Activated naive CD8-positive, alpha-beta T cell treated with anti-CD3 and anti-CD28 coated beads, Interleukin-2, amount 50 U/mL, for 24 hours (primary cell): ENCODE measurements at regions not wholly inside any gene's neighbourhood (a gene's known extent, or its start where the extent isn't known, plus 50 kb on each side); places are given as distances from the start of the nearest gene placed in this dataset.
"Not testable (repeated sequence)": the region's sequence is repeated elsewhere in the genome, so short reads cannot be mapped to it uniquely, and the experiment has no call there.

Experiments
- ATAC-seq: fragments of 150-1000 bp; cut with Tn5 transposase; one replicate; pipeline ENCODE4 v1.10.0; 2021
- DNase-seq: peaks from one replicate; pipeline ENCODE4 v3.0.0; 2021
- H3K27ac Mint-ChIP-seq: one replicate; pipeline ENCODE4 v1.8.0; 2021; ENCODE audit warnings: mild to moderate bottlenecking, mixed read lengths
- H3K27me3 Mint-ChIP-seq: one replicate; pipeline ENCODE4 v1.8.0; 2021; ENCODE audit warnings: mixed read lengths
- H3K36me3 Mint-ChIP-seq: one replicate; pipeline ENCODE4 v1.8.0; 2021; ENCODE audit warnings: low read depth, mixed read lengths
- H3K4me1 Mint-ChIP-seq: one replicate; pipeline ENCODE4 v1.8.0; 2021; ENCODE audit warnings: mixed read lengths
- H3K4me3 Mint-ChIP-seq: one replicate; pipeline ENCODE4 v1.8.0; 2021; ENCODE audit warnings: mild to moderate bottlenecking, moderate library complexity, mixed read lengths
- H3K9me3 Mint-ChIP-seq: one replicate; pipeline ENCODE4 v1.8.0; 2021; ENCODE audit warnings: mixed read lengths

- H3K27me3 Mint-ChIP-seq: no peaks in the 10 kb centered on the region
- DNase-seq (no peak), ATAC-seq (no peak)
- H3K27ac Mint-ChIP-seq: no peak overlapping the region
- no peaks in the 10 kb centered on the region for H3K36me3 Mint-ChIP-seq
- H3K9me3 Mint-ChIP-seq: peaks cover 11% of the 10 kb centered on the region
- H3K4me3 Mint-ChIP-seq: no peak overlapping the region
- H3K4me1 Mint-ChIP-seq: no peaks in the 10 kb centered on the region
These were observed 622.5 kb upstream of the GHITM start for GRCh38 chr10:83516788-83517187.

- Mint-ChIP-seq H3K9me3 (peaks cover 11% of the 10 kb centered on the region), H3K4me3 (no peak overlapping the region), H3K4me1 (no peaks in the 10 kb centered on the region), H3K27me3 (no peaks in the 10 kb centered on the region), H3K36me3 (no peaks in the 10 kb centered on the region), H3K27ac (no peak overlapping the region)
- DNase-seq: no peak
- ATAC-seq: no peak
These were observed 621.9 kb upstream of the GHITM start for GRCh38 chr10:83517456-83517855.

- no peak overlapping the region for H3K4me3 Mint-ChIP-seq
- H3K27ac Mint-ChIP-seq: no peak overlapping the region
- peaks cover 11% of the 10 kb centered on the region for H3K9me3 Mint-ChIP-seq
- no peaks in the 10 kb centered on the region for H3K27me3 Mint-ChIP-seq
- ATAC-seq (no peak), DNase-seq (no peak)
- no peaks in the 10 kb centered on the region for H3K4me1 Mint-ChIP-seq
- H3K36me3 Mint-ChIP-seq: no peaks in the 10 kb centered on the region
These were observed 620.5 kb upstream of the GHITM start for GRCh38 chr10:83518779-83519178.

GRCh38 chr10:83520386-83520785 lies 618.9 kb upstream of the GHITM start:
- H3K4me3 Mint-ChIP-seq, H3K27ac Mint-ChIP-seq, H3K36me3 Mint-ChIP-seq, ATAC-seq, H3K27me3 Mint-ChIP-seq, H3K4me1 Mint-ChIP-seq, DNase-seq: not testable (repeated sequence)
- peaks cover 10% of the 10 kb centered on the region for H3K9me3 Mint-ChIP-seq

- no peaks in the 10 kb centered on the region for H3K4me1 Mint-ChIP-seq
- no peak for ATAC-seq
- H3K36me3 Mint-ChIP-seq: no peaks in the 10 kb centered on the region
- no peak overlapping the region for H3K4me3 Mint-ChIP-seq
- H3K27ac Mint-ChIP-seq: no peak overlapping the region
- H3K9me3 Mint-ChIP-seq: peaks cover 8% of the 10 kb centered on the region
- no peaks in the 10 kb centered on the region for H3K27me3 Mint-ChIP-seq
- no peak for DNase-seq
These were observed 616.9 kb upstream of the GHITM start for GRCh38 chr10:83522456-83522855.

GRCh38 chr10:83522881-83523386 lies 616.4 kb upstream of the GHITM start:
- H3K4me1 Mint-ChIP-seq: no peaks in the 10 kb centered on the region
- ATAC-seq (no peak), DNase-seq (no peak)
- H3K27me3 Mint-ChIP-seq: no peaks in the 10 kb centered on the region
- H3K36me3 Mint-ChIP-seq: no peaks in the 10 kb centered on the region
- H3K4me3 Mint-ChIP-seq: no peak overlapping the region
- H3K9me3 Mint-ChIP-seq: peaks cover 13% of the 10 kb centered on the region
- no peak overlapping the region for H3K27ac Mint-ChIP-seq

GRCh38 chr10:83527934-83528333 lies 611.4 kb upstream of the GHITM start:
- Mint-ChIP-seq H3K4me3 (no peak overlapping the region), H3K36me3 (no peaks in the 10 kb centered on the region), H3K27ac (no peak overlapping the region), H3K4me1 (no peaks in the 10 kb centered on the region), H3K9me3 (peaks cover 26% of the 10 kb centered on the region), H3K27me3 (no peaks in the 10 kb centered on the region)
- DNase-seq (no peak), ATAC-seq (no peak)

GRCh38 chr10:83533290-83533689 lies 606.0 kb upstream of the GHITM start:
- H3K4me3 Mint-ChIP-seq: no peak overlapping the region
- no peak overlapping the region for H3K27ac Mint-ChIP-seq
- H3K36me3 Mint-ChIP-seq: no peaks in the 10 kb centered on the region
- H3K4me1 Mint-ChIP-seq: no peaks in the 10 kb centered on the region
- DNase-seq: no peak
- peaks cover 14% of the 10 kb centered on the region for H3K9me3 Mint-ChIP-seq
- H3K27me3 Mint-ChIP-seq: no peaks in the 10 kb centered on the region
- ATAC-seq: no peak

- DNase-seq (no peak), ATAC-seq (no peak)
- Mint-ChIP-seq H3K4me1 (no peaks in the 10 kb centered on the region), H3K9me3 (peaks cover 4% of the 10 kb centered on the region), H3K36me3 (no peaks in the 10 kb centered on the region), H3K4me3 (no peak overlapping the region), H3K27me3 (no peaks in the 10 kb centered on the region), H3K27ac (no peak overlapping the region)
These were observed 602.9 kb upstream of the GHITM start for GRCh38 chr10:83536426-83536825.

GRCh38 chr10:83538047-83538446 lies 601.3 kb upstream of the GHITM start:
- Mint-ChIP-seq H3K4me3 (no peak overlapping the region), H3K9me3 (peaks cover 4% of the 10 kb centered on the region), H3K27me3 (no peaks in the 10 kb centered on the region), H3K27ac (no peak overlapping the region), H3K36me3 (no peaks in the 10 kb centered on the region), H3K4me1 (no peaks in the 10 kb centered on the region)
- ATAC-seq (no peak), DNase-seq (no peak)

- H3K36me3 Mint-ChIP-seq: no peaks in the 10 kb centered on the region
- H3K4me3 Mint-ChIP-seq: no peak overlapping the region
- H3K27ac Mint-ChIP-seq: no peak overlapping the region
- H3K4me1 Mint-ChIP-seq: no peaks in the 10 kb centered on the region
- ATAC-seq (no peak), DNase-seq (no peak)
- peaks cover 4% of the 10 kb centered on the region for H3K9me3 Mint-ChIP-seq
- no peaks in the 10 kb centered on the region for H3K27me3 Mint-ChIP-seq
These were observed 599.6 kb upstream of the GHITM start for GRCh38 chr10:83539528-83540308.

GRCh38 chr10:83541046-83541445 lies 598.3 kb upstream of the GHITM start:
- no peak for DNase-seq
- H3K36me3 Mint-ChIP-seq: no peaks in the 10 kb centered on the region
- no peaks in the 10 kb centered on the region for H3K4me1 Mint-ChIP-seq
- H3K27ac Mint-ChIP-seq: no peak overlapping the region
- peaks cover 4% of the 10 kb centered on the region for H3K9me3 Mint-ChIP-seq
- ATAC-seq: no peak
- no peak overlapping the region for H3K4me3 Mint-ChIP-seq
- no peaks in the 10 kb centered on the region for H3K27me3 Mint-ChIP-seq

GRCh38 chr10:83542774-83543411 lies 596.4 kb upstream of the GHITM start:
- Mint-ChIP-seq H3K4me3 (no peak overlapping the region), H3K27ac (no peak overlapping the region), H3K4me1 (no peaks in the 10 kb centered on the region), H3K9me3 (no peaks in the 10 kb centered on the region), H3K27me3 (no peaks in the 10 kb centered on the region), H3K36me3 (no peaks in the 10 kb centered on the region)
- DNase-seq (no peak), ATAC-seq (no peak)

GRCh38 chr10:83543691-83544462 lies 595.4 kb upstream of the GHITM start:
- no peaks in the 10 kb centered on the region for H3K9me3 Mint-ChIP-seq
- H3K36me3 Mint-ChIP-seq: no peaks in the 10 kb centered on the region
- DNase-seq: no peak
- no peak overlapping the region for H3K4me3 Mint-ChIP-seq
- no peaks in the 10 kb centered on the region for H3K4me1 Mint-ChIP-seq
- H3K27me3 Mint-ChIP-seq: no peaks in the 10 kb centered on the region
- no peak for ATAC-seq
- H3K27ac Mint-ChIP-seq: no peak overlapping the region

- Mint-ChIP-seq H3K27me3 (no peaks in the 10 kb centered on the region), H3K4me3 (no peak overlapping the region), H3K27ac (no peak overlapping the region), H3K9me3 (no peaks in the 10 kb centered on the region), H3K4me1 (no peaks in the 10 kb centered on the region), H3K36me3 (no peaks in the 10 kb centered on the region)
- ATAC-seq: no peak
- DNase-seq: no peak
These were observed 593.4 kb upstream of the GHITM start for GRCh38 chr10:83545901-83546391.
